Pancreas (tissue), 10 donors: ENCODE measurements at regions not wholly inside any gene's neighbourhood (a gene's known extent, or its start where the extent isn't known, plus 50 kb on each side); places are given as distances from the start of the nearest gene placed in this dataset.

ENCODE experiments used
- ATAC-seq, 4 donors: fragments of 200-7000 bp; cut with Tn5 transposase; one replicate each; pipeline versions ENCODE4 v1.8.0 to v1.9.1; 2020; ENCODE audit warnings: mild to moderate bottlenecking in 4 of 4, moderate library complexity in 4 of 4
- DNase-seq, 6 donors: peaks; one replicate each; pipeline ENCODE4 v3.0.0-alpha.2; 2020
- FAIRE-seq: peaks from 2 replicates; lab custom pipeline; 2012; peaks lifted over from hg19 to GRCh38; lab: Jason Lieb, UNC
- H3K27ac ChIP-seq, 4 donors: fragments of 200-600 bp; sonication (generic); 1 replicate in 3 of 4; 2 replicates in 1 of 4; pipeline versions ENCODE4 v1.5.0 to v1.8.0; 2020
- H3K27me3 ChIP-seq, 4 donors: fragments of 200-600 bp; one replicate each; pipeline ENCODE4 v1.8.0; 2021
- H3K36me3 ChIP-seq, 3 donors: fragments of 200-600 bp; sonication (generic) in 1 of 3; one replicate each; pipeline versions ENCODE4 v1.5.0 to v1.8.0; 2020 to 2021
- H3K4me1 ChIP-seq, 3 donors: fragments of 200-600 bp; one replicate each; pipeline ENCODE4 v1.8.0; 2021
- H3K4me3 ChIP-seq, 4 donors: fragments of 200-600 bp; sonication (generic) in 2 of 4; one replicate each; pipeline versions ENCODE4 v1.5.0 to v1.8.0; 2020 to 2021
- H3K9me3 ChIP-seq, 4 donors: fragments of 200-600 bp; one replicate each; pipeline ENCODE4 v1.8.0; 2021
- CTCF ChIP-seq, 4 donors: fragments of 200-600 bp; sonication (generic) in 3 of 4; IDR thresholded peaks; one replicate each; pipeline versions ENCODE4 v1.5.0 to v1.8.0; 2021; ENCODE audit warnings: antibody characterized with exemption in 4 of 4
- WGBS, 2 donors: extraction: QIAGEN DNeasy Blood & Tissue Kit; methylation state at CpG; one replicate each; pipeline ENCODE4 v1.1.7; 2013; 5-methylcytosine and 5-hydroxymethylcytosine counted together
- intact Hi-C, 3 donors: fragments of 100-400 bp; cut with DNase I; formaldehyde crosslinking; loops; one replicate each; pipeline versions ENCODE4 v1.11.1 to v1.14.2; 2022
- donor health status: healthy with polysubstance abuse.
- donor health status: DM: no; HTN: no; CAD: no; lungs with moderate emphysema.
- donor health status: DM: no; HTN: no; CAD: no.
- donor health status: control.
- donor health status: control.
- donor health status: Bipolar disorder and iron deficiency.
- donor health status: DM: yes; HTN: yes; CAD: no.
- donor health status: DM: no; HTN: no; CAD: no.
- donor health status: DM: no; HTN: no; CAD: no.
- donor health status: DM: yes; HTN: yes; CAD: no.

GRCh38 chr4:89595125-89595789, 241.7 kb downstream of the SNCA start:
- no peaks in the 10 kb centered on the region for H3K27me3 ChIP-seq
- TF ChIP-seq CTCF (IDR thresholded peaks at IDR 0.05) = no peak
- FAIRE-seq = no peak
- H3K4me1 ChIP-seq = no peaks in the 10 kb centered on the region
- no peak for ATAC-seq
- no peak overlapping the region for H3K4me3 ChIP-seq
- intact Hi-C loops = no loop called here
- DNase-seq = no peak
- H3K36me3 ChIP-seq = no peaks in the 10 kb centered on the region
- H3K27ac ChIP-seq = no peak overlapping the region
- WGBS, 2 donors = 83 to 91% methylated on average over 6 of the region's 6 CpGs
- H3K9me3 ChIP-seq = no peaks in the 10 kb centered on the region

- no peaks in the 10 kb centered on the region for H3K36me3 ChIP-seq
- no peak for FAIRE-seq
- no peaks in the 10 kb centered on the region for H3K4me1 ChIP-seq
- ATAC-seq = no peak
- no peak overlapping the region for H3K27ac ChIP-seq
- WGBS, 2 donors = 61 to 77% methylated on average over 2 of the region's 2 CpGs
- TF ChIP-seq CTCF (IDR thresholded peaks at IDR 0.05) = no peak
- H3K4me3 ChIP-seq = no peak overlapping the region
- intact Hi-C loops = no loop called here
- no peak for DNase-seq
- H3K27me3 ChIP-seq = no peaks in the 10 kb centered on the region
- H3K9me3 ChIP-seq = no peaks in the 10 kb centered on the region
Measured at GRCh38 chr4:89590128-89590527, 246.8 kb downstream of the SNCA start.

GRCh38 chr4:89588421-89588820, 248.5 kb downstream of the SNCA start:
- no peak for TF ChIP-seq CTCF (IDR thresholded peaks at IDR 0.05)

GRCh38 chr4:89587364-89587763, 249.6 kb downstream of the SNCA start:
- Histone ChIP-seq H3K4me1 (no peaks in the 10 kb centered on the region), H3K36me3 (no peaks in the 10 kb centered on the region), H3K27me3 (no peaks in the 10 kb centered on the region), H3K9me3 (no peaks in the 10 kb centered on the region), H3K27ac (no peak overlapping the region), H3K4me3 (no peak overlapping the region)
- ATAC-seq = no peak
- intact Hi-C loops = no loop called here
- DNase-seq = no peak
- WGBS, 2 donors = 58 to 63% methylated on average over 2 of the region's 2 CpGs
- FAIRE-seq = no peak
- TF ChIP-seq CTCF (IDR thresholded peaks at IDR 0.05) = no peak

More at GRCh38 chr4:89588421-89588820, 248.5 kb downstream of the SNCA start:
- no peak overlapping the region for H3K27ac ChIP-seq
- DNase-seq (no peak), ATAC-seq (no peak), FAIRE-seq (no peak)
- no peaks in the 10 kb centered on the region for H3K9me3 ChIP-seq
- no peaks in the 10 kb centered on the region for H3K4me1 ChIP-seq
- H3K36me3 ChIP-seq = no peaks in the 10 kb centered on the region
- no peak overlapping the region for H3K4me3 ChIP-seq
- no peaks in the 10 kb centered on the region for H3K27me3 ChIP-seq
- intact Hi-C loops = no loop called here
- 59 to 75% methylated on average over 1 of the region's 1 CpG for WGBS, 2 donors

GRCh38 chr4:89586864-89587263, 250.1 kb downstream of the SNCA start:
- no peak for ATAC-seq
- no peaks in the 10 kb centered on the region for H3K4me1 ChIP-seq
- no peak for TF ChIP-seq CTCF (IDR thresholded peaks at IDR 0.05)
- no peak overlapping the region for H3K27ac ChIP-seq
- 36 to 56% methylated on average over 2 of the region's 2 CpGs for WGBS, 2 donors
- no peak for FAIRE-seq
- DNase-seq = no peak
- H3K27me3 ChIP-seq = no peaks in the 10 kb centered on the region
- intact Hi-C loops = no loop called here
- no peaks in the 10 kb centered on the region for H3K9me3 ChIP-seq
- H3K4me3 ChIP-seq = no peak overlapping the region
- no peaks in the 10 kb centered on the region for H3K36me3 ChIP-seq
